ENCODE measurements at regions not wholly inside any gene's neighbourhood (a gene's known extent, or its start where the extent isn't known, plus 50 kb on each side); places are given as distances from the start of the nearest gene placed in this dataset.

GRCh38 chr5:173823274-173823644 lies 64.9 kb upstream of the CPEB4 start:
- Histone ChIP-seq H3K4me1 (ENCODE audit: insufficient read depth, low read length) (0 out of 2 replicates have a peak, but pooled peaks cover 5% of the 10 kb centered on the region), H3K9ac (ENCODE audit: low read depth, low read length) (no peak overlapping the region), H3K36me3 (ENCODE audit: insufficient read depth, low read length) (no peaks in the 10 kb centered on the region), H3K9me3 (ENCODE audit: control insufficient read depth, insufficient read depth, low read length) (no peaks in the 10 kb centered on the region)

- no peaks in the 10 kb centered on the region for H3K9me3 ChIP-seq (ENCODE audit: control insufficient read depth, insufficient read depth, low read length)
- no peaks in the 10 kb centered on the region for H3K36me3 ChIP-seq (ENCODE audit: insufficient read depth, low read length)
- H3K4me1 ChIP-seq (ENCODE audit: insufficient read depth, low read length), result 0 out of 2 replicates have a peak, but pooled peaks cover 5% of the 10 kb centered on the region
- no peak overlapping the region for H3K9ac ChIP-seq (ENCODE audit: low read depth, low read length)
Measured at GRCh38 chr5:173823721-173824567, 64.2 kb upstream of the CPEB4 start.

- no peaks in the 10 kb centered on the region for H3K9me3 ChIP-seq (ENCODE audit: control insufficient read depth, insufficient read depth, low read length)
- H3K9ac ChIP-seq (ENCODE audit: low read depth, low read length), result no peak overlapping the region
- no peaks in the 10 kb centered on the region for H3K36me3 ChIP-seq (ENCODE audit: insufficient read depth, low read length)
- 0 out of 2 replicates have a peak, but pooled peaks cover 5% of the 10 kb centered on the region for H3K4me1 ChIP-seq (ENCODE audit: insufficient read depth, low read length)
Measured at GRCh38 chr5:173825215-173825865, 62.8 kb upstream of the CPEB4 start.

- Histone ChIP-seq H3K9me3 (ENCODE audit: control insufficient read depth, insufficient read depth, low read length) (no peaks in the 10 kb centered on the region), H3K9ac (ENCODE audit: low read depth, low read length) (no peak overlapping the region), H3K36me3 (ENCODE audit: insufficient read depth, low read length) (no peaks in the 10 kb centered on the region), H3K4me1 (ENCODE audit: insufficient read depth, low read length) (0 out of 2 replicates have a peak, but pooled peaks cover 5% of the 10 kb centered on the region)
Measured at GRCh38 chr5:173826086-173826427, 62.1 kb upstream of the CPEB4 start.

GRCh38 chr5:173826428-173827350 lies 61.5 kb upstream of the CPEB4 start:
- no peak overlapping the region for H3K9ac ChIP-seq (ENCODE audit: low read depth, low read length)
- H3K9me3 ChIP-seq (ENCODE audit: control insufficient read depth, insufficient read depth, low read length), result no peaks in the 10 kb centered on the region
- no peaks in the 10 kb centered on the region for H3K36me3 ChIP-seq (ENCODE audit: insufficient read depth, low read length)
- 0 out of 2 replicates have a peak, but pooled peaks cover 5% of the 10 kb centered on the region for H3K4me1 ChIP-seq (ENCODE audit: insufficient read depth, low read length)

- Histone ChIP-seq H3K9me3 (ENCODE audit: control insufficient read depth, insufficient read depth, low read length) (no peaks in the 10 kb centered on the region), H3K9ac (ENCODE audit: low read depth, low read length) (no peak overlapping the region), H3K4me1 (ENCODE audit: insufficient read depth, low read length) (0 out of 2 replicates have a peak, but pooled peaks cover 5% of the 10 kb centered on the region), H3K36me3 (ENCODE audit: insufficient read depth, low read length) (no peaks in the 10 kb centered on the region)
Measured at GRCh38 chr5:173828952-173829351, 59.2 kb upstream of the CPEB4 start.

- Histone ChIP-seq H3K36me3 (ENCODE audit: insufficient read depth, low read length) (no peaks in the 10 kb centered on the region), H3K9me3 (ENCODE audit: control insufficient read depth, insufficient read depth, low read length) (no peaks in the 10 kb centered on the region), H3K9ac (ENCODE audit: low read depth, low read length) (no peak overlapping the region), H3K4me1 (ENCODE audit: insufficient read depth, low read length) (0 out of 2 replicates have a peak, but pooled peaks cover 2% of the 10 kb centered on the region)
Measured at GRCh38 chr5:173829826-173830225, 58.3 kb upstream of the CPEB4 start.

GRCh38 chr5:173830421-173830820 lies 57.7 kb upstream of the CPEB4 start:
- Histone ChIP-seq H3K36me3 (ENCODE audit: insufficient read depth, low read length) (no peaks in the 10 kb centered on the region), H3K9ac (ENCODE audit: low read depth, low read length) (no peak overlapping the region), H3K9me3 (ENCODE audit: control insufficient read depth, insufficient read depth, low read length) (no peaks in the 10 kb centered on the region), H3K4me1 (ENCODE audit: insufficient read depth, low read length) (no peaks in the 10 kb centered on the region)

GRCh38 chr5:173831196-173831914 lies 56.8 kb upstream of the CPEB4 start:
- H3K4me1 ChIP-seq (ENCODE audit: insufficient read depth, low read length), result no peaks in the 10 kb centered on the region
- no peak overlapping the region for H3K9ac ChIP-seq (ENCODE audit: low read depth, low read length)
- no peaks in the 10 kb centered on the region for H3K9me3 ChIP-seq (ENCODE audit: control insufficient read depth, insufficient read depth, low read length)
- no peaks in the 10 kb centered on the region for H3K36me3 ChIP-seq (ENCODE audit: insufficient read depth, low read length)

- no peaks in the 10 kb centered on the region for H3K4me1 ChIP-seq (ENCODE audit: insufficient read depth, low read length)
- no peak overlapping the region for H3K9ac ChIP-seq (ENCODE audit: low read depth, low read length)
- H3K9me3 ChIP-seq (ENCODE audit: control insufficient read depth, insufficient read depth, low read length), result no peaks in the 10 kb centered on the region
- no peaks in the 10 kb centered on the region for H3K36me3 ChIP-seq (ENCODE audit: insufficient read depth, low read length)
Measured at GRCh38 chr5:173832386-173832785, 55.8 kb upstream of the CPEB4 start.

GRCh38 chr5:173833196-173833985 lies 54.8 kb upstream of the CPEB4 start:
- no peaks in the 10 kb centered on the region for H3K36me3 ChIP-seq (ENCODE audit: insufficient read depth, low read length)
- no peaks in the 10 kb centered on the region for H3K4me1 ChIP-seq (ENCODE audit: insufficient read depth, low read length)
- no peak overlapping the region for H3K9ac ChIP-seq (ENCODE audit: low read depth, low read length)
- no peaks in the 10 kb centered on the region for H3K9me3 ChIP-seq (ENCODE audit: control insufficient read depth, insufficient read depth, low read length)

GRCh38 chr5:173834071-173834771 lies 53.9 kb upstream of the CPEB4 start:
- Histone ChIP-seq H3K9me3 (ENCODE audit: control insufficient read depth, insufficient read depth, low read length) (no peaks in the 10 kb centered on the region), H3K4me1 (ENCODE audit: insufficient read depth, low read length) (no peaks in the 10 kb centered on the region)

GRCh38 chr5:173835131-173835530 lies 53.0 kb upstream of the CPEB4 start:
- no peaks in the 10 kb centered on the region for H3K9me3 ChIP-seq (ENCODE audit: control insufficient read depth, insufficient read depth, low read length)
- H3K36me3 ChIP-seq (ENCODE audit: insufficient read depth, low read length), result no peaks in the 10 kb centered on the region
- H3K9ac ChIP-seq (ENCODE audit: low read depth, low read length), result no peak overlapping the region
- no peaks in the 10 kb centered on the region for H3K4me1 ChIP-seq (ENCODE audit: insufficient read depth, low read length)

More at GRCh38 chr5:173834071-173834771, 53.9 kb upstream of the CPEB4 start:
- Histone ChIP-seq H3K36me3 (ENCODE audit: insufficient read depth, low read length) (no peaks in the 10 kb centered on the region), H3K9ac (ENCODE audit: low read depth, low read length) (no peak overlapping the region)

All from ES-I3 (cell line).